ENCODE measurements at regions not wholly inside any gene's neighbourhood (a gene's known extent, or its start where the extent isn't known, plus 50 kb on each side); places are given as distances from the start of the nearest gene placed in this dataset.
A peak's percentile ranks its signal among the peaks of the same experiment; 100 is the strongest.

- DNase-seq, result no peak
Measured at GRCh38 chr1:217373761-217374701, 256.9 kb downstream of the GPATCH2 start.

GRCh38 chr1:217372049-217372970 is 258.6 kb downstream of the GPATCH2 start:
- no peak for DNase-seq

GRCh38 chr1:217370757-217371156 is 260.1 kb downstream of the GPATCH2 start:
- no peak for DNase-seq

GRCh38 chr1:217369996-217370551 is 260.8 kb downstream of the GPATCH2 start:
- DNase-seq, result no peak

GRCh38 chr1:217369271-217369981 is 261.5 kb downstream of the GPATCH2 start:
- DNase-seq, result no peak

GRCh38 chr1:217364220-217364619 is 266.7 kb downstream of the GPATCH2 start:
- no peak for DNase-seq

- DNase-seq, result no peak
Measured at GRCh38 chr1:217363319-217363718, 267.6 kb downstream of the GPATCH2 start.

GRCh38 chr1:217360510-217360909 is 270.4 kb downstream of the GPATCH2 start:
- no peak for DNase-seq

GRCh38 chr1:217354895-217355294 is 276.0 kb downstream of the GPATCH2 start:
- DNase-seq, result no peak

GRCh38 chr1:217348960-217349664 is 281.8 kb downstream of the GPATCH2 start:
- DNase-seq, result no peak

GRCh38 chr1:217344712-217345111 is 286.2 kb downstream of the GPATCH2 start:
- no peak for DNase-seq

GRCh38 chr1:217343907-217344306 is 287.0 kb downstream of the GPATCH2 start:
- no peak for DNase-seq

GRCh38 chr1:217342105-217342504 is 288.8 kb downstream of the GPATCH2 start:
- no peak for DNase-seq

GRCh38 chr1:217336724-217337123 is 294.2 kb downstream of the GPATCH2 start:
- DNase-seq, result no peak

- no peak for DNase-seq
Measured at GRCh38 chr1:217333939-217334338, 297.0 kb downstream of the GPATCH2 start.

- no peak for DNase-seq
Measured at GRCh38 chr1:217332431-217333065, 298.3 kb downstream of the GPATCH2 start.

GRCh38 chr1:217331698-217332097 is 299.2 kb downstream of the GPATCH2 start:
- DNase-seq, result no peak

- DNase-seq, result no peak
Measured at GRCh38 chr1:217327901-217328300, 303.0 kb downstream of the GPATCH2 start.

GRCh38 chr1:217322834-217323233 is 308.1 kb downstream of the GPATCH2 start:
- DNase-seq, result no peak

GRCh38 chr1:217315346-217315745 is 315.5 kb downstream of the GPATCH2 start:
- DNase-seq, result peak; percentile 17

GRCh38 chr1:217313096-217313495 is 317.8 kb downstream of the GPATCH2 start:
- DNase-seq, result no peak
